ENCODE measurements at regions not wholly inside any gene's neighbourhood (a gene's known extent, or its start where the extent isn't known, plus 50 kb on each side); places are given as distances from the start of the nearest gene placed in this dataset.

DNA sequence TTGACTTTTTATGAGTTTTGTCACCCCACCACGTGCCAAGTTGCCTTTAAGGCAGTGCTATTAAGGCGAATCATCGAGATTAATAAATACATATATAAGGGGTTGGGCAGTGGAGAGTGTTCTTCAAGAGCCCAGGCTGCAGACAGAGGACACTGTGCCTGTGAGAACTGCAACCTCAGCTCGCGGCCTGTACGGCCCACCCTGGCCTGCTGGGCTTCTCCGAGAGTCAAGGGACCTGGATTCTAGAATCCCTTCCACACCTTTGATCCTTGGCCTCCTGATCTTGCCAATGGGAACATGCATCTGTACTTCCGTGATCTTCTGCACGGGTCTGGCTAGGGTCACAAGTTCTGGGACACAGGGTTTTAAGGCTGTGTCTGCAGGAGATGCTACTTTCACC, 54.5 kb downstream of the IRX5 start:
- peak in 2 of 8 donors; percentile 27 for ATAC-seq
- H3K9me3 ChIP-seq = no peaks in the 10 kb centered on the region
- no peaks in the 10 kb centered on the region for H3K27me3 ChIP-seq
- no peak overlapping the region for H3K27ac ChIP-seq
- H3K4me3 ChIP-seq = no peak overlapping the region
- no peak for DNase-seq
- TF ChIP-seq, protein P1, sequence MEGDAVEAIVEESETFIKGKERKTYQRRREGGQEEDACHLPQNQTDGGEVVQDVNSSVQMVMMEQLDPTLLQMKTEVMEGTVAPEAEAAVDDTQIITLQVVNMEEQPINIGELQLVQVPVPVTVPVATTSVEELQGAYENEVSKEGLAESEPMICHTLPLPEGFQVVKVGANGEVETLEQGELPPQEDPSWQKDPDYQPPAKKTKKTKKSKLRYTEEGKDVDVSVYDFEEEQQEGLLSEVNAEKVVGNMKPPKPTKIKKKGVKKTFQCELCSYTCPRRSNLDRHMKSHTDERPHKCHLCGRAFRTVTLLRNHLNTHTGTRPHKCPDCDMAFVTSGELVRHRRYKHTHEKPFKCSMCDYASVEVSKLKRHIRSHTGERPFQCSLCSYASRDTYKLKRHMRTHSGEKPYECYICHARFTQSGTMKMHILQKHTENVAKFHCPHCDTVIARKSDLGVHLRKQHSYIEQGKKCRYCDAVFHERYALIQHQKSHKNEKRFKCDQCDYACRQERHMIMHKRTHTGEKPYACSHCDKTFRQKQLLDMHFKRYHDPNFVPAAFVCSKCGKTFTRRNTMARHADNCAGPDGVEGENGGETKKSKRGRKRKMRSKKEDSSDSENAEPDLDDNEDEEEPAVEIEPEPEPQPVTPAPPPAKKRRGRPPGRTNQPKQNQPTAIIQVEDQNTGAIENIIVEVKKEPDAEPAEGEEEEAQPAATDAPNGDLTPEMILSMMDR (IDR thresholded peaks at IDR 0.05) = no peak
- peaks cover 0 to 20% (median 5%) of the 10 kb centered on the region in 9 donors for H3K4me1 ChIP-seq
- H3K36me3 ChIP-seq = no peaks in the 10 kb centered on the region
- WGBS, 2 donors = 82 to 84% methylated on average over 9 of the region's 9 CpGs
- intact Hi-C loops (cut with DNase I) = no loop called here

DNA sequence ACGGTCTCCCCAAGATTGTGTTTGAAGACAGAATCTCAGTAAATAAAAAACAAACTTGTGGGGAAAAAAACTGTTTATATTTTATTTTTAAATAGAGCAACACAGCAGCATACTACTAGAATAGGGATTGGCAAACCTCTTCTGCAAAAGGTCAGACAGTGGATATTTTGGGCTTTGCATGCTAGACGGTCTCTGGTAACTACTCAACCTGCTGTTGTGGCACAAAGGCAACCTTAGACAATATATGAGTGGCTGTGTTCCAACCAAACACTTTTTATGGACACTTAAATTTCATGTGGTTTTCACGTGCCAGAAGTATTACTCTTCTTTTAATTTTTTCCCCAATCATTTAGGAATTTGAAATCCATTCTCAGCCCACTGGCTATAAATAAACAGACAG, 55.0 kb downstream of the IRX5 start:
- Histone ChIP-seq H3K4me1 (peaks cover 0 to 20% (median 5%) of the 10 kb centered on the region in 9 donors), H3K4me3 (no peak overlapping the region), H3K27me3 (no peaks in the 10 kb centered on the region), H3K36me3 (no peaks in the 10 kb centered on the region), H3K27ac (no peak overlapping the region), H3K9me3 (no peaks in the 10 kb centered on the region)
- intact Hi-C loops (cut with DNase I) = no loop called here
- 53 to 67% methylated on average over 3 of the region's 3 CpGs for WGBS, 2 donors
- ATAC-seq (peak in 6 of 8 donors; percentile 62 to 82 (median 68)), DNase-seq (no peak)
- TF ChIP-seq, protein P1 (IDR thresholded peaks at IDR 0.05) = no peak

DNA sequence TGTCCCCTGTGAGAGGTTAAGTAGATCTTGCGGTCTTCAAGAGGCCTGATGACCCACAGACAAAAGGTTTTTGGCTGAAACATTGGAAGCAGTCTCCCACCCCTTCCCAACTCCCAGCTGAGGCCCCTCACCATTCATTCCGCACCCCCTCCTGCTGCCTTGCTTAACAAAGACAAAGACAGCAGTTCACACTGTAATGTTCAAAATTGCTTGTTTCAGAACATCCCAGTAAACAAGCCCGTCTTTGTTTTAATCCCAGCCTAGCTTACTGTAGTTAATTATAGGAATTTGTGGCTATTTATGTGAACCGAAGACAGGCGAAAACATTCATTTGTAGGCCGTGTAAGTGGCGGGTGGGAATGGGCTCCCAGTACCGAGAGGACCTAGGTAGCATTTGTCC, 55.7 kb downstream of the IRX5 start:
- intact Hi-C loops (cut with DNase I) = no loop called here
- 81 to 94% methylated on average over 8 of the region's 8 CpGs for WGBS, 2 donors
- no peak overlapping the region for H3K27ac ChIP-seq
- H3K27me3 ChIP-seq = no peaks in the 10 kb centered on the region
- TF ChIP-seq, protein P1 (IDR thresholded peaks at IDR 0.05) = no peak
- peaks cover 0 to 20% (median 5%) of the 10 kb centered on the region in 9 donors for H3K4me1 ChIP-seq
- DNase-seq = no peak
- no peaks in the 10 kb centered on the region for H3K9me3 ChIP-seq
- no peak overlapping the region for H3K4me3 ChIP-seq
- no peaks in the 10 kb centered on the region for H3K36me3 ChIP-seq
- no peak for ATAC-seq

DNA sequence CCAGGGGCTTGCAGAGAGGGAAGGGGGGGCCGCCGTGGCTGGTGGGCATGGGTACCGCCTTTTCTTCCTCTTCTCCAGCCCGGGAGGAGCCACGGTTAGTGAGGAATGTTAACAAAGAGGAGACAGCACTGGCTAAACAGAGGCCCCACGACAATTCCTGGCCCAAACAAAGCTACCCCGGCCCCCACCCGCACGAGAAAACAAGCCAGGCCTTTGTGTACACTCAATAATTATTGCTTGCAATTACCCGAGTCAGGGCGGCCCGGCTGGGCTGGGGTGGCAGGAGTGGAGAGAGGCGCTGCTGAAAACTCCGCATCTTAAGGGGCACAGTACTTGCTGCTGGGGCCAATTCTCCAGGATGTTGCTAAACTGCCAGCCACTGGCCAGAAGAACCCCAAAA, 56.4 kb downstream of the IRX5 start:
- H3K4me1 ChIP-seq = peaks cover 0 to 20% (median 5%) of the 10 kb centered on the region in 9 donors
- no peaks in the 10 kb centered on the region for H3K9me3 ChIP-seq
- H3K27me3 ChIP-seq = no peaks in the 10 kb centered on the region
- no peak overlapping the region for H3K27ac ChIP-seq
- no peak overlapping the region for H3K4me3 ChIP-seq
- WGBS, 2 donors = 75 to 84% methylated on average over 14 of the region's 14 CpGs
- no peaks in the 10 kb centered on the region for H3K36me3 ChIP-seq
- ATAC-seq (no peak), DNase-seq (no peak)
- TF ChIP-seq, protein P1 (IDR thresholded peaks at IDR 0.05) = no peak
- intact Hi-C loops (cut with DNase I) = no loop called here

All from heart right ventricle (tissue), 16 donors.